Osteocyte (in vitro differentiated cells): ENCODE measurements at regions not wholly inside any gene's neighbourhood (a gene's known extent, or its start where the extent isn't known, plus 50 kb on each side); places are given as distances from the start of the nearest gene placed in this dataset.

Experiments
- DNase-seq: peaks from one replicate; pipeline ENCODE4 v3.0.0; 2021; ENCODE audit warnings: mixed read lengths; ENCODE audit not compliant: unreplicated experiment; ENCODE audit errors: extremely low spot score
- H3K27ac Mint-ChIP-seq: one replicate; pipeline ENCODE4 v1.8.0; 2021; ENCODE audit warnings: mild to moderate bottlenecking, mixed read lengths; ENCODE audit not compliant: unreplicated experiment
- H3K27me3 Mint-ChIP-seq: one replicate; pipeline ENCODE4 v1.8.0; 2021; ENCODE audit warnings: mixed read lengths; ENCODE audit not compliant: unreplicated experiment
- H3K36me3 Mint-ChIP-seq: one replicate; pipeline ENCODE4 v1.8.0; 2021; ENCODE audit warnings: mixed read lengths; ENCODE audit not compliant: unreplicated experiment
- H3K4me1 Mint-ChIP-seq: one replicate; pipeline ENCODE4 v1.8.0; 2021; ENCODE audit warnings: mixed read lengths; ENCODE audit not compliant: unreplicated experiment
- H3K4me3 Mint-ChIP-seq: one replicate; pipeline ENCODE4 v1.8.0; 2021; ENCODE audit warnings: mild to moderate bottlenecking, moderate library complexity, mixed read lengths; ENCODE audit not compliant: unreplicated experiment
- H3K9me3 Mint-ChIP-seq: one replicate; pipeline ENCODE4 v1.8.0; 2021; ENCODE audit warnings: mixed read lengths; ENCODE audit not compliant: unreplicated experiment
- CTCF ChIP-seq: fragments of 200-600 bp; sonication (generic); IDR thresholded peaks from 2 replicates; pipeline ENCODE4 v1.5.0; 2021; ENCODE audit warnings: antibody characterized with exemption, mild to moderate bottlenecking, moderate library complexity

GRCh38 chr10:6918305-6918704, 338.2 kb upstream of the PRKCQ start:
- H3K27me3 Mint-ChIP-seq: peaks cover 10% of the 10 kb centered on the region
- TF ChIP-seq CTCF: peak; percentile 52
- no peak overlapping the region for H3K4me3 Mint-ChIP-seq
- DNase-seq: no peak
- H3K27ac Mint-ChIP-seq: no peak overlapping the region
- no peaks in the 10 kb centered on the region for H3K36me3 Mint-ChIP-seq
- H3K9me3 Mint-ChIP-seq: no peaks in the 10 kb centered on the region
- no peaks in the 10 kb centered on the region for H3K4me1 Mint-ChIP-seq

GRCh38 chr10:6917125-6917524, 337.0 kb upstream of the PRKCQ start:
- H3K4me1 Mint-ChIP-seq: no peaks in the 10 kb centered on the region
- H3K27me3 Mint-ChIP-seq: peaks cover 10% of the 10 kb centered on the region
- DNase-seq: no peak
- H3K9me3 Mint-ChIP-seq: no peaks in the 10 kb centered on the region
- H3K27ac Mint-ChIP-seq: no peak overlapping the region
- TF ChIP-seq CTCF: no peak
- no peaks in the 10 kb centered on the region for H3K36me3 Mint-ChIP-seq
- no peak overlapping the region for H3K4me3 Mint-ChIP-seq

GRCh38 chr10:6916601-6917000, 336.5 kb upstream of the PRKCQ start:
- Mint-ChIP-seq H3K27me3 (peaks cover 9% of the 10 kb centered on the region), H3K27ac (no peak overlapping the region), H3K36me3 (no peaks in the 10 kb centered on the region), H3K9me3 (no peaks in the 10 kb centered on the region), H3K4me3 (no peak overlapping the region), H3K4me1 (no peaks in the 10 kb centered on the region)
- DNase-seq: no peak
- no peak for TF ChIP-seq CTCF

- no peaks in the 10 kb centered on the region for H3K36me3 Mint-ChIP-seq
- no peaks in the 10 kb centered on the region for H3K4me1 Mint-ChIP-seq
- no peaks in the 10 kb centered on the region for H3K9me3 Mint-ChIP-seq
- H3K27me3 Mint-ChIP-seq: peaks cover 5% of the 10 kb centered on the region
- no peak overlapping the region for H3K4me3 Mint-ChIP-seq
- H3K27ac Mint-ChIP-seq: no peak overlapping the region
- TF ChIP-seq CTCF: no peak
- no peak for DNase-seq
Measured at GRCh38 chr10:6915307-6915706, 335.2 kb upstream of the PRKCQ start.

GRCh38 chr10:6912929-6913328, 332.9 kb upstream of the PRKCQ start:
- H3K4me3 Mint-ChIP-seq: no peak overlapping the region
- H3K27ac Mint-ChIP-seq: no peak overlapping the region
- no peak for DNase-seq
- peaks cover 4% of the 10 kb centered on the region for H3K27me3 Mint-ChIP-seq
- H3K36me3 Mint-ChIP-seq: no peaks in the 10 kb centered on the region
- H3K4me1 Mint-ChIP-seq: no peaks in the 10 kb centered on the region
- no peak for TF ChIP-seq CTCF
- peaks cover 5% of the 10 kb centered on the region for H3K9me3 Mint-ChIP-seq
